ENCODE measurements at regions not wholly inside any gene's neighbourhood (a gene's known extent, or its start where the extent isn't known, plus 50 kb on each side); places are given as distances from the start of the nearest gene placed in this dataset.

DNA sequence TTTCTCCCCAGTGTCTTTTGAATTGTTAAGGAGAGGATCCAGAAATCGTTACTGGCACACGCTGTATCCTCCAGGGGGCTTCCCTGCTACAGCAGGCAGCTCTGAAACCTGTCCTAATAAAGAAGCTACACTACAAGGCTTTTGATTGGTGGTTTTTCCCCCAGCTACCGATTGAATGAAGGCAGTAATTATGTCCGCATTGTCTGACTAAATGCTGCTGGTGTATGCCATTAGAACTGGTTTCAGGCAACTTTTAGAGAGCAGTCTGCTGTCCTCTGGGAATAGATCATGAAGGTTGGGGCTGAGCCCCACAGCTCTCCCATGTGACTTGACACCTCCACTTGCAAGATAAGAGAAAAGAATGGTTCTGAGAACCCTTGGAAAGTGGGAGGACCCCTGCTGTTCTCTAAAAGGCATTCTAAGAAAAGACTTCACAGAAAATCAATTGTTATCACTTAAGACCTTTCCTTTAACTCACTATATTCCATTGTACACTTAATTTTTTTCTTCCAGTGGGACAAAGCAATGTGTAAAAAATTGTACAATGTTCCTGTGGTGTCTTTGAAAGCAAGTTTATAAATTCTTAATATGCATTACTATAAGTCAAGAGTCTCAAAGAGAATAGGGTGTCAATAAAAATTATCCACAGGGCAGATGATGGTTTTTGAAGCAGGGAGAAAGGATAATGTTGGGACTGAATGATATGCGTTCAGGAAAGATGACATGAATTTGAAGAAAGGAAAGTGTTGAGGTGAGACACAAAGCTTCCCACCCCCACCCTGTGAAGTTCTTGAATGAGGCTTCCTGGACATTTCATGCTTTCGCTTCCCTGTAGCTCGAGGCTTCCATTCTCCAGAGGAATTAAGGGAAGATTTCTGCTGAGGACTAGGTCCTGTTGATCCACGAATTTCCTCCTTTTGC, 53.0 kb upstream of the DAZL start:
- DNase-seq: no peak

DNA sequence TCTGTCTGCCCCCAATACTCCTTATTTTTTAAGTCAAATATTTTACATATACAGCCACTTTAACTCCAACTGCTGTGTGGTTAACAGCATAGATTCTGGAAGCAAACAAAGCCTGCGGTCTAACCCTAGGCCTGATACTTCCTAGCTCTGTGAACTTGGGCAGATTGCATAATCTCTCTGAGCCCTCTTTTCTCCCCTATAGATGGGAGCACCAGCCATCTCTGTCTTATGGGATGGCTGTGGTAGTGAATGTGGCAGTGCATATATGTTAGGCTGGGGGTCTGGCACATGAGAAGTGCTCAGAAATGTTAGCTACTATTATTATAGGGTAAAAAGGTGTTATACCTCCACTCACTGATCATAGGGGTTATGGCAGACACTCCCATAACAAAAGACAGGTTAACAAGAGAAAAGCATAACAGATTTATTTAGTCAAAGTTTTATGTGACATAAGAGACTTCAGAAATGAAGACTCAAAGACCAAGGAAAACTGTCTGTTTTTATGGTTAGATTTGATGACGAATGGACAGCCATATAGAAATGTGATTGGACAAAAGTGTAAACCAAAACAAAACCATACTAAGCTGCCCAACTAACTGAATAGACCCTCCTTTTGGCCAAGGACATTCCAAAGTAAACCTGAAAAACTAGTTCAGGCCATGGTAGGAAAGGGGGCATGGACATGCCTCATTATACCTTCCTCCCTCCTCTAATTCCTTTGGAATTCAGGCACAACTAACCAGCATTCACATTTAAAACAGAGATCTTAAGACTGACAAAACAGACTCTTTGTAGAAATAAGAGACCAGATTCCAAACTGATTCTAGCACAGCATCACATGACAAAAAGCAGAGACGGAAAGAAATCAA, 53.9 kb upstream of the DAZL start:
- no peak for DNase-seq

DNA sequence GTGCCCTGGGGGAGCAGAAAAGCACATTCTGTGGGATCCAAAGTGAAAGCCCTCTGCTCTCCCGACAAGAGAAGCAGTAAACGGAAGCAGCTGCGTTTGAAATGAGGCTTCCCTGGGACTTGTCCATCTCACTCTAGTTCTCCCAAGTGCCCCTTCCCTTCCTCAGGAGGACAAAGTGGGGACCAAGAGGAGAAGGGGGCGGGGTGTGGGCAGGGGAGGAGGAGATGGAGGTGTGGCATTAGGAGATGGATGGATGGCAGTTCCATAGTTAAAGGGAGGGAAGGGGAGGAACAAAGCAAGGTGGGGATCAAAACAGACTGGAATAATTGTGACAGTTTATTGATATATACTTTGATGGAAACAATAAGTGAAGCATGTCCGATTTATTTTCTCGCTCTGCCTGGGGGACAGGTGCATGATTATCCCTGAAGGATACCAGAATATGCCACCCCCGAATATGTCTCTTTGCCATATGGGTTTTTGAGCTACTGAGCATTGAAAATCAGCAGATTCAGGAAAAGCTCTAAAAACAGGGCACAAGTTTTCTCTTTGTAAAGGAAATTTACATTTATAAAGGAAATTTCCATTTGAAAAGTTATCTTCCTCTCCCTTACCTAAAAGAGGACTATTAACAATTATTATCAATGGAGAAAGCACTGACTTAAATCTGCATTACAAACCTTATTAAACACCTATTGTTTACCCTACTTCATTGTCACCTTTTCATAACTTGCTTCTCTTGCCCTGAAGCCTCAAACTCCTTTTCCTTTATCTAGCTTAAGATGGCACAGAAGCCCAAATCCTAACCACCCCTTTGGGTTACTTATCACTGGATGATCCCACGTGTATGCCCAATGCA, 58.9 kb upstream of the DAZL start:
- no peak for DNase-seq

DNA sequence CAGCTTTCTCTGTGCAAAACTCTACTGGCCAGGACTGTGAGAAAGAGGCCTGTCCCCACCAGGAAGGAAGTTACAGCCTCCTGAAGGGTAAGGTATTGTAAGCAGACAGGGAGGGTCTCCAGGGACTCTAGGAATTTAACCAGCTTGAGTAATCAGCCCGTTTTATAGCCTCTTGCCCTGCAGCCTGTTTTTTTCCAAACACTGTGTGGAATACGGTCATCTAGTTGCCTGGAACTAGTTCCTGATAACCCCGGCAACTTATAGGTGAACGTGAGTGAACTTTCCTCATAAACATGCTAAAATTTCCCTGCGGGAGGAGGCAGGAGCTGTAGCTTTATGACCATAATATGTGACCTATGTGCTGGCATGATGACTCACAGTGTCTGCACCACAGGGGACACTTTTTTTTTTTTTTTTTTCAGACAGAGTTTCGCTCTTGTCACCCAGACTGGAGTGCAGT, 60.1 kb upstream of the DAZL start:
- DNase-seq: no peak

DNA sequence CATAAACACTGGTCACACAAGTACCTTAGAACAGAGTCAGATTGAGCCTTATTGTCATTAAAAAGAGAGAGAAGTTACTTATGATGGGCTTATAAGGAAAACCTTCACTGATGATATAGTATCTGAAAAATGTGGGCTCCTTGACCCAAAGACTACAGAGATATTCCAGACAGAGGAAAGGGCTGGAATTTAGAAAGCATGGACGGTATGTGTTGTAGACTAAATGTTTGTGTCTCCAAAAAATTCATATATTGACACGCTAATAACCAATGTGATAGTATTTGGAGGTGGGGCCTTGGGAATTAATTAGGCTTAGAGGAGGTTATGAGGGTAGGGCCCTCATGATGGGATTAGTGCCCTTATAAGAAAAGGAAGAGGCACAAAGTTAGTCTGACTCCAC, 61.0 kb upstream of the DAZL start:
- DNase-seq: no peak

DNA sequence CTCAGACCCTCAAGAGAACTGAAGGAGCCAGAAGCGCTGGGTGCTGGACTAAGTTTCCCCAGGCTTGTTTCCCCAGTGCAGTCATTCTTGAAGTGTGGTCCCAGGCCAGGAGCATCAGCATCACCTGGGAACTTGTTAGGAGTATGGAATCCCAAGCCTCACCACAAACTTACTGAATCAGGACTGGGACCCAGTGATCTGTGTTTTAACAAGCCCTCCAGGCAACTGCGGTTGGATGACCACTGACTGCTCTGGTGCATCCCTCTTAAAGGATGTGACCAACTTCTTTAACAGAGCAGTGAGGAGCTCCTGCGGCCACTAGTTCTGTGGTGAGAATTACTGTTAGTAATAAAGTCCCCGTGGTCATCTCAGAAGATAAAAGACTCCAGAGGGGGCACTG, 62.4 kb upstream of the DAZL start:
- no peak for DNase-seq

DNA sequence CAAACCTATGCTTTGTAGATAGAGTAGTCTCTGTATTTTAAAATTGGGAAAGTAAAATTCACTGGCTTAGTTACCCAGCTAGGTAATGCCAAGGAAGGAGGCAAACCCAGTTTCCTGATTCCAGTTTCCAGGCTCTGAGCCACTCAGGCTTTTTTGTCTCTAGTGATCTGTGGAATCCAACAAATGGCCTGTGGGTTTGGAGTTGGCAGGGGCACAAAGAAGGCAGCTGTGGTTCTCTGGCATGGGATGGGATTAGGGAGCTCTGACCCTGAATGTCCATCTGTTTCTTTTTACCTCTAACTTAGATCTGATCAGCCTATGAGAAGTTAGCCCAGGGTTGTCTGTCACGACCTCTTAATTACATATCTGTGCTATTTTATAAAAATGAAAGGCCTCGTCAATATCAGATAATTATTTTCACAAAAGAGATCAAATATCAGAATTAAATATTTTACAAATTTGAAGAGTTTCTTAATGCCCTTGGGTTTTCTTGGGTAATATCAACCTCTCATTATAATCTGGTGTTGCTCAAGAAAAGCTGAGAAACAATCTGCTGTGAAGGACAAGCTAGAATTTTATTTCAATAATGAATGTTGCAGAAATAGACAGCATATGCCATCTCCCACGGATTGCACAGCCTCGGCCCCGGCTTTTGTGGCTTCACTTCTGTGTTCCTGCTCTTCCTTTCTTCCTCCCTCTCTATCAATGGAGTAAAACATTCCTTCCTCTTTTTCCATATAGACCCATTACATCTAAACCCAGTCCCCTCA, 63.7 kb upstream of the DAZL start:
- DNase-seq: no peak

DNA sequence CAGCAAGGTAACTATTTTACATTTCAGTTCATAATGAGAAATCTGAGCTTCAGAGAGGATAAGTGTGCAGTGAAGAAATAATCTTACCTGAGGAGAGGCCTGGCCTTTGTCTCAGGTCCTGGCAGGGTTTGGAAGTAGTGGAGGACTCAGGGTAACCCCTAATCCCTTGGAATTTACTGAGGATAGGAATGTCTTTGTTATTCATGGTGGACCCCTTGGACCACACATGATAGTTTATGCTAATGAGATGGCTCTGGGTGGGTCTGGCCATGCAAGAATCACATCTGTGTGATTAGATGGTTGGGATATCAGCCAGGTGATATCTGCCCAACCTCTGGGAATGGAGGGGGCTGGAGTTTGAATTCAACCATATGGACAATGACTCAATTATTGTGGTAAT, 65.0 kb upstream of the DAZL start:
- no peak for DNase-seq

DNA sequence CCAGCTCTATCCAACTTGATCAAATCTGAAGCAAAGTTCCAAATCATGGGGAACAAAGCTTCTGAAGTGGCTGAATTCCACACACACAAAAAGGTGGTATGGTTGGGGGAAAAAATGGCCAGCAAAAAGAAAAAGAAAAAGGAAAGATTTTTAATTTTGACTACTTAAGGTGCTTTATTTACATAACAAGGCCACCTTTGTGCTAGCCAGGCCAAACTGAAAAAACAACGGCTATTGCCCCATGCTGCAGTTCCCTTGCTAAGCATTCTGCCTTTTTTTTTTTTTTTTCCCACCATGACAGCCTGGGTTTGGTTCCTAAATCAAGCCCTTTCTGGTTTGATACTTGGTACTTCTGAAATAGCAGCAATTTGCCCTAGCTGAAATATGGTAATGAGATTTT, 66.5 kb upstream of the DAZL start:
- no peak for DNase-seq

DNA sequence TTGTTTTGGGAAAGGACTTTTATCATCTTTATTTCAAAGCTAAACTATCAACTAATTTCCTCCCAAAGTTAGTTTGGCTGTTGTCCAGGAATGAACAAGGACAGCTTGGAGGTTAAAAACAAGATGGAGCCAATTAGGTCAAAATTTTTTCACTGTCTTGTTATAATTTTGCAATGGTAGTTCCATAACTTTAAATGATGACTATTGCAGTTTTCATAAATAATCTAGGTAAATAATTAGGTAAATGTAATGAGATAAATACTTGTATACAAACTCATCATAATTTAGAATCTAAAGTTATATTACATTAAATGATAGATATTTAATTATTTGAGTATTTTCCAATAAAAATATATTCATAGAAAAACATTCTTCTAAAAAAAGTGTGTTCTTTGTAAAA, 68.3 kb upstream of the DAZL start:
- DNase-seq: no peak

DNA sequence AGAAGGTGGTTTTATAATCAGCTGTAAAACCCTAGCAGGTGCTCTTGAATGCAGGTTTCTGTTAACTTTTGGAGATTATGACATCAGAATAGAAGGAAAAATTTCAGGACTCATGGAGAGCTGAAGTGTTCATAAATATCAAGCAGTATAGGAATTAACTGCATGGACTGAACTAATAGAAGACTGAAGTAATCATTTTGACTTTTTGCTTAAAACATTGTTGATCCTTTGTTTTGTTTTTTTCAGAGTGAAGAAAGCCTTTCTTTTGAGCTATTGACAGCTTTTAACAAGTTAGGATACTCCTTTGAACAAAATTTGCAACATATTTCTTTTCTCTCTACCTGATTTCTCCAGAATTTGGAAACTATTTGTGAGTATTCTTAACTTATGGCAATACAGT, 70.6 kb upstream of the DAZL start:
- DNase-seq: no peak

DNA sequence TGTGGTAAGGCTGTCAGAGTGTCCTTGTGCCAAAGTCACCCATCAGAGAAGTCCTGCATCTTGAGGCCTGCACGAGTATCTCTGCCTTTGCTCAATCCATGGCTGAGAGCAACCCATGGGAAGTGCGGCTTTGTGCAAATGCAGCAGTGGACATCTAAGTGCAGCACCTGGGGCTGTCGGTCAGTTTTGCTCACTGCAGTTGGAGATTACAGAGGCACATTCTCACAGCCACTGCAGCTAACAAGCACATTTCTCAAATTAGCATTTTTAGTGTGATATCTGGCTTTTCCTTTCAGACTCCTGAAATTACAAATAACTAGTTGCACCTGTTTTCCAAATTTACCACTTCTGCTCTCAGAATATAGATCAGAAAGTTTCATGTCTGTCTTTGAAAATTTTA, 81.5 kb upstream of the DAZL start:
- no peak for DNase-seq

DNA sequence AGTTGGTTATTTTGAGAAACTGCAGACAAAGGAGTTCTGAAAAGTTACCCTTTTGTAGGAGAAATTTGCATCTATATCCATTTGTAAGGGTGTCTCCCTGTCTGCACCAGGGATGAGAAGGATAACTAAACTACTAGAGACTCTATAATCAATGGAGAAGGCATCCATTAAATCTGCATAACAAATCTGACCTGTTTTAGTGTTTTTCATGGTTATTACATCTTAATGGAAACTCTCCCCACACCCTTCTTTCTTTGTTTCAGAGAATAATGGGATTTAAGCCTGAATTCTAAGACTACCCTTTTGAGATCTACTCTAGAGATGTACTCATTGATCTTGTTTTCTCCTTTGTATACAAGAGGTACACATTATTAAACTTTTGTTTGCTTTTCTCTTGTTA, 82.0 kb upstream of the DAZL start:
- no peak for DNase-seq

DNA sequence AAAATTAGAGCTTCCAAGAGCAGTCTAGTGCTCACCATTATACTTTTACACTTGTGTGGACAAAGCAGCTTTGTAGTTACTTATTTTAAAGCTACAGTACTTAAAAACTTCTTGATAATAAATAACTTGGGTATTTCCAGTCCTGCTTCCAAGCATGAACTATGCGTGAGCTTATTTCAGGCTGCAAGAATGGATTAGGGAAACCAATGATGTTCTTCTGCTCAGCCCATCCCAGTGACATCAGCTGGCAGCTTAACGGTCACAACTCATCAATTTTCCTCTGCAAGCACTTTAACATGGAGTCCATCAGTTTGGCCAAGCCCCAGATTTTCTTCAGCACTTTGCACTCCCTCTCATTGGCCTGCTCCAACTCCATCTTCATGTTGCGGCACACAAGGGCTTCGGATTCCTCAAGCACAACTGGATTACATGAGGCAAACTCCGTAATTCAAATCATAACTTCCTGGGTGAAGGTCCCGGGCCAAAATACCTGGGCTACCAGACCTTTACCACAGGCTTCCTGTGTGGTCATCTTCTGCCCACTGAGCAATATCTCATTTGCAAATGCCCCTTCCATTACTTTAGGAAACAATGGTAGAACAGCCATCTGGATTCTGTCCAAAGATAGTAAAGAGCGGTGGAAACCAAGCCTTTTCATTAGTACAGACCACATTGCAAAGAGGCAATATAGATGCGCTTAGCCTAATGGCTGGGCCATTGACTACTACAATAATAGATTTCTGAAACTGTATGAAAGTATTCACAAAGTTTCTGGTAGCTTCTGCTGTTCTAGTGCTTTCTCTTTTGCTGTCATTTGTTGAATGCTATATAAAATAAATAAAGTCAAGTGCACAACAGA, 87.5 kb upstream of the DAZL start:
- no peak for DNase-seq

DNA sequence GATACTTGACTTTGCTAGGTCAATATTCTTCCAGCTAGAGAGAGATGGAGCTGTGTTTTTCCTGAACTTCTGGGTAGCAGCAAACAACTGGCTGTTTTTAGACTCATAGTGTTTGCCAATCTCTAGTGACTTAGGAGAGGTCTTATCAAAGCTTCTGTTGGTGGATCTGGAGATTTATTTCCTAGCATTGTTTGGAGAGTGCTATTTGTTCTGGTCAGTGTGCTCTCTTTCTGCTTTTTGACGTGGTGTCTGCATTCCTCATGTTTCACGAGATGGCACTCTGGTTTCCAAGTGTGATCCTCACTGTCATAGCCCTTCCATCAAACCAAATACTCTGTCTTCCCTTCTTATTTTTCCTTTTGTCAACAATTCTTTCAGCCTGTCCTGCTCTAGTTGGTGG, 88.6 kb upstream of the DAZL start:
- no peak for DNase-seq

DNA sequence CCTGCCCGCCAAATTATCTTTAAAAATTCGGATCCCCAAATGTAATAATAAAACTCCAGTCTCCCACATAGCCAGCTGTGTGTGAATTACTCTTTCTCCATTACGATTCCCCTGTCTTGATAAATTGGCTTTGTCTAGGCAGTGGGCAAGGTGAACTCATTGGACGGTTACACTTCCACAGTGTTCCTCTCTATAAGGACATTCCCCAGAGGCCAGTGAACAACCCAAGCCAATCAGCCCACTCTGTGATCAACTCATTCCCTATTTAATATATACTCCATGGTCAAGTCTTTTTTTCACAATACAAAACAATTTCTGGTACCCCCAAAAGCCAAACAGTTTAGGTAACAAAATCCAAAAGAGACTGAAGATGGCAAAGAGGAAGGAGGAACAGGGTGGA, 90.5 kb upstream of the DAZL start:
- no peak for DNase-seq

DNA sequence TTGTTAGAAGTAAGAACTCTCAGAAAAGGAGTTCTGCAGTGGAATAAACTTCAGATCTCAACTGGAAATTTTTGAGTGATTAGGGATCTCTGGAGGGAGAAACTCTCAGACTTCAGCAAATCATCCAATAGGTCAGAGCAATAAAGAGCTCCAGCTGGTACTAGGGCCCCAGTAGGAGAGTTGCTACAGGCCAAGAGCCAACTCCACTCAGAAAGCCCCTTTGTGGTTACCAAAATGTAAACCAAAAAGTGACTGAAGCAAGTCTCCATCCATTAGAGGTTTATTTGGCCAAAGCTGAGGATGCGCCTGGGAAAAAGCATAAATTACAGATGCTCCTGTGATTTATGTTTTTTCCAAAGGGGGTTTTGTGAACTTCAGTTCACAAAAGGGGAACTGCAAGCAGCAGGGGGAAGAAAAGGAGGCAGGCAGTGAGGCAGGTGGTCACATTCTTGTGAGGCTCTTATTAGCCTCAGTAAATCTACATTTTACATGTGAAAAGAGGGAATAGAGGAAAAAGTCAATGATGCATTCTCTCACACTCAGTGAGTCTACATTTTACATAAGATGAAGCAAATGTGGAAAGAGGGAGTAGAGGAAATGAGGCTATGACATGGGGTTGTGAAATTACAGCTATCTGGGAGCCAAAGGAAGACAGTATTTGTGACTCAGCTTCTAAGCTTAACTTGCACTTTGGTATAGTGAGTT, 92.4 kb upstream of the DAZL start:
- DNase-seq: no peak

DNA sequence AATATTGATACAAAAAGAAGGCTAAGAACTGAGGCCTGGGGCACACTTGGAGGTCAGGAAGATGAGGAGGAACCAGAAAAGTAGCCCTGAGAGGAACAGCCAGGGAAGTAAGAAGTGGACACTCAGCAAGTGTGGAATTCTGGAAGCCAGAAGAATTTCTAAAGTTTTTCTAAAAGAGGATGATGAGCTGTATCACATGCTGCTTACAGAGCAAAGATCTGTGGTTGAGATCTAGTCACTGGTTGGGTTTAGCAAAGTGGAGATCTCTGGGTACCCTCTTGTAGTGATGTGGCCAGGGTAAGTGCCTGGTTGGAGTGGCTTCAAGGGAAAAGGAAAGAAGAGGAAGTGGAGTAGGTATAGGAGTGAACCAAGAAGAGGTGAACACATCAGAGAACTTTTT, 95.4 kb upstream of the DAZL start:
- no peak for DNase-seq

DNA sequence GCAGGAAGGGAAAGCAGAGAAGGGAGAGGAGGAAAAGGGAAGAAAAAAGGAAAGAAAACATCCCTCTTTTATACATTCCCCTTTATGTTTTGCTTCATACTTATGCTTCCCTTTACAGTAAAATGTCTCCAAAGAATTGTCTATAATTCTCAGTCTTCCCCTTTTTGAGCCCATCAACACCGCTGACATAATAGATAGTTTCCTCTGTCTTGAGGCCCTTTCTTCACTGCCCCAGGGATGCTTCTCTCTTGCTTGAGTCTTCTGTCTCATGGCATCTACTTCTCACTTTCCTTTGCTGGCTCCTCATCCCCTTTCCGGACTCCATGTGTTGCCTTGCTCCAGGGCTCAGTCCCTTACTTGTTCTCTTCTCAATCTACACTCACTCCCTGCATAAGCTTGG, 99.7 kb upstream of the DAZL start:
- no peak for DNase-seq

DNA sequence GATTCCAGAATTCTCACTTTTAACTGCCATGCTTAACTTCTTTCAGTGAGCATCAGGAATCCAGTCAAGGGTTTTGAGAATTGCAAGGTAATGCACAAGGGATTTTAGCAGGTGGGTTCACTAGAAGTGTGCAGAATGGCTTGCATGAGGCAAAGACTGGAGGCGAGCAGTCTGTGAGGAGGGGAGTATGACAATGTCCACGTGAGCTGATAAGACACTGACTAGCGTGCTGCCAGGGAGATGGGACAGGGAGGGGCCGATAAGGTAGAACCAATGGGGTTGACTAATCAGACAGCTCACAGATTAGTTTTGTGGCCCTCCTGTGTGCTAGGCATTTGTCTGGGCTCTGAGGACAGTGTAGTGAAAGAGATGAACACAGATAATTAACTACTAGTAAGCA, 102.0 kb upstream of the DAZL start:
- no peak for DNase-seq

DNA sequence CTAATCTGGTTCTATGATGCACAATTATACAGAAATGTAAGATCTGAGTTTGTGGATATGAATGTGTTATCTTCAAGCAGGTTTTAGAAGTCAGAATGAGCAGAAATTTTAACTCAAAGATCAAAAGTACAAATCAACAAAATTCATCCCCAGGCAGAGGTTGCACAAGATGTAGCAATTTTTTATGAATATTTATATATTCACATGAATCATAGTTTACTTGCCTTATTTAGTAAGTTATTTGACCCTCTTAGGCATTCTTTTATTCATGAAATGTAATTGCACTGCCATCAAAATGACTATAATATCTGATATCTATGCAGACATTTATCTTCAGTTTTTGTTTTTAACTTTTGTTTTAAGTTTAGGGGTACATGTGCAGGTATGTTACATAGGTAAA, 103.1 kb upstream of the DAZL start:
- DNase-seq: no peak
